GM18909 (cell line): ENCODE measurements at regions not wholly inside any gene's neighbourhood (a gene's known extent, or its start where the extent isn't known, plus 50 kb on each side); places are given as distances from the start of the nearest gene placed in this dataset.
"Not testable (repeated sequence)": the region's sequence is repeated elsewhere in the genome, so short reads cannot be mapped to it uniquely, and the experiment has no call there.

ENCODE experiments used
- ATAC-seq: cut with Tn5 transposase; IDR thresholded peaks from one replicate; pipeline ENCODE4 v1.9.1; 2021; ENCODE audit warnings: mild to moderate bottlenecking; ENCODE audit not compliant: unreplicated experiment, poor library complexity

DNA sequence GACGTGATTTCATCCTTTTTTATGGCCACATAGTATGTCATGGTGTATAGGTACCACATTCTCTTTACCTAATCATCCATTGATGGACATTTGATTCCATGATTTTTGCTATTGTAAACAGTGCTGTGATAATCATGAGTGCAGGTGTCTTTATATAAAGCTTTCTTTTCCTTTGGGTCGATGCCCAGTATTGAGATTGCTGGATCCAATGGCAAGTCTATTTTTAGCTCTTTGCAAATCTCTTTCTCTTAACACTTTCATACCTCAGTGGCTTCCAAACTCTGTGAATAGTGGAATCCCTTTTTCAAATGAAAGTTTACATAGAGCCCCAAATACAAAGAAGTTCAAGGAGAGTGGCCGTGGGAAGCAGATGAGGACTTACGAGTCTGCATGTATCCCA, 105.8 kb upstream of the SPTLC3 start:
- ATAC-seq, result no peak

DNA sequence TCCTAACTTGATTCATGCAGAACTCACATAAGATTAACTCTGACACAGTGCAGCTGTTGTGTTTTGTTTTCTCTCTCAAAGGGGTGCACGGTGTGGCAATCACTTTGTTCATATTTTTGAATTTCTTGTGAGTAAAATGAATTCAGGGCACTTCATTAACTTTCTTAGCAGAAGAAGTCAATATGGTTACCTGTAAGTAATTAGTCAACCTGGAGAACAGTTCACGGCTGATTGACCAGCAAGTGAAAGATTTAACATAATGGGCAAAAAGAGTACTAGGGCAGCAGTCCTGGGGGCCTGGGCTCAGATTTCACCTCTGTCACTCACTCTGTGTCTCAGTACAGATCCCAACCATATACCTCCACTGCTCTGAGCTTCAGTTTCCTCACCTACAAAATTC, 102.4 kb upstream of the SPTLC3 start:
- ATAC-seq, result no peak

DNA sequence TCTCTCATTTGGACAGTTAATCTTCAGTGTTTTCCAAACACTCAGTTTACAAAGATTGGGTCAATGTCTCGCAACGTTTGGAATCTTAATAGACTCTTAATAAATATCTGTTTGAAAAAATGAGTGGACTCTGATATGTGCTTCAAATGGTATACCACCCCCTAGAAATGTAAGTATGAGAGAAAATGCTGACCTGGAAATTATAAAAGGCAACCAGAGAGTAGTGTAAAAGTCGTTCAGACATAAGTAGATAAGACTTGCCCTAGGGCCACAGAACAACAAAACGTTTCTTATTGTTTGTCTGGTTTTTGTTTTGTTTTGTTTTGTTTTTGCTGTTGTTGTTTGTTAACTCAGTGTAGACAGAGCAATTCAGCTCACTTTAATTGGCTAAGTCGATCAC, 97.4 kb upstream of the SPTLC3 start:
- ATAC-seq, result no peak

DNA sequence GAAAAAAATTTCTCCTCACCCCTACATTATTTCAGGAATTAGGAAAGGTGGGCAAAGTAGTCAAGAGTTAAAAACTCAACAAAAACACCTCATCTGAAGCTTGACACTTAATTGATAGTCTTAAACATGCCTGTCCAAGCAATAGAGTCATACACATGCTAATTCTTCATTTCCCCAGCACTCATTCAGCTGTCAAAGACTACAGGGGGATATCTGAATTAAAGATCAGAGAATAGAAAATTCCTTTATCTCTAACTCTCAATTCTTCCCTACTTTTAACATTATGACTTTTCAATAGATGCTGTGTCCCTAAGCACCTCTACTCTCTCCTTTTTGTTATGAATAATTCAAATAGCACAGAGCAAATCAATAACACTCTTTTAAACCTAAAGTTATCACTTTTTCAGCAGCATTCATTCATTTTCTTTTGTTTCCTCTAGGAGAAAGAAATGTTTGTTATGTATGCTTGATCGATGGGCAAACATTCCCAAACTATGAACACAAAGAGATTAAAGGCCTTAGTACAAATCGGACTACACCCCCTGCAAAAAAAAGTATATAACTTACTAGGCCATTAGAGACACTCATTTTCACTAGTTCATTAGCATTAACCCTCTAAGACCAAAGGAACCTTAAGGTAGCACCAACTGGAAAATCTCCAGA, 94.9 kb upstream of the SPTLC3 start:
- no peak for ATAC-seq

DNA sequence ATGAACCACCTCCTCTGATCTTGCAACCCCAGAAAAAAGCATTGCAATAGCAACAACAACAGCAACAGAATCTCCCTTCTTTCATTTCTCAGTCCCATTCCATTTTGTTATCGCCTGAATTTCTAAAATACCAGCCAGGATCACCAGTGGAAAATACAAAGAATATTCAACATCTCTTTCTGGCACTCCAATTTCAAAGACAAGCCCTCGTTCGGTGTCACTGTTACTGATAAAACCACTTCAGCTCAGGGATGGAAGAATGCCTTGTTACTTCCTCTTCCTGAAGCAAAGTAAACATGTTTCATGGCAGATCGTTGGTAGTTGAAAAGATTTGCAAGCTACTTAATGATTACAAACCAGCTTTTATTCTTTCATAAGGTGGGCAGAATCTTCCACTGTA, 94.0 kb upstream of the SPTLC3 start:
- no peak for ATAC-seq

DNA sequence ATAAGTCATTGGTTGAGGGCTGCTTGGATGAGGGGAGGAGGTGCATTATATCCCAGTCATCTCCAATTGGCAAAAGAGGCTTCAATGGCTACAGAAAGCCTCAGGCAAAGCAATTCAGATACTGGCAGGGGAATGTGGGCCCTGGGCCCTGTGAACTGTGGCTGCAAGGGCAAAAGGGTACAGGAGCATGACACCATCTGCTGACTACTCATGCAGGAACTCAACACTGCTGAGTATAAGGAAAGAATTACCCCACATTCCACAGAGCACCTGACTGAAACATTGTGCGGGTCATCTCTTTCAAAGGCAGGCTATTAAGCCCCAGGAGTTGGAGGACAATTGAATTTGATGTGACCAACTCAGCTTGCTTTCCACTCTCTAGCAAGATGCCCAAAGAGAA, 92.1 kb upstream of the SPTLC3 start:
- no peak for ATAC-seq

DNA sequence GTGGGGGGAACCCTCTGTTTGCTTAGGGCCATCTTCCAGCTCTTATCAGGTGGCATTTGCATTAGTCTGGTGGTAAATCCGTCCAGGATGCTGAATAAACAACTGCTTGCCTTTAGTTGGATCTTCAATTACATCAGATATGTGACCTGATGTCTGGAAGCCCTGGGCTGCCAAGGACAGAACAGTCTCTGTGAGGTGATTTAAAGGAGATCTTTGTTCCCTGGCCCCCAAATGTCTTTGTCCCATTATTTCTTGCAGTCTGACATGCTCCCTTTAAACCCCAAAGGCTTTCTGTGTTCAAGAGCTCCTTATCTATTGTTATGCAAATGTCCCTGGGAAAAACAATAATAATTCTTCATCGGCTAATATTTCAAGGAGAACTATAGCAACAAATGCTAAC, 84.6 kb upstream of the SPTLC3 start:
- ATAC-seq, result no peak

DNA sequence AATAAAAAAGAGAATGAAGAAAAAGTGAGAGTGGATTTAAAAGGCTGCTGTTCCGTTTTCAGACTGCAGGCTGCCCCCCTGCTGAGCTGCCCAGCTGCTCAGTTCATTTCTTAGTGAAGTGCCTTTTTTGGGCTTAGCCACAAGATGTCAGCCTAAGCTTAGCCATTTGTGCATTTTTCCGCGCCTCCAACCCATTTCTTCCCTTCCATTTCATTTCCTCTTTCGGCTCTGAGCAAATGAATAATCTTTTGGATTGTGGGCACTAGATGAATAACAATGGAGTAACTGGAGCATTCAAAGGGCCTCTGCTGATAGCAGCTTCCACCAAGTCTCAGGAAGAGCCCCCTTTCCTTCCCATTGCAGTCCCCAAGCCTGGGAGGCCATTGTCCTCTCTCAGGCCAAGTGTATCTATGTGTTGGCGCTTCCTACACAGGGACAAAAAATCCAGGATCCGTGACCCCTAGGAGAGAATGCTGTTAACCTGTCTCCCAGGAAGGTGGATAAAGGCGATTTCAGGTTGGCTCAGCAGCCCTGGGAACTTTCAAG, 83.5 kb upstream of the SPTLC3 start:
- ATAC-seq, result peak; percentile 96

DNA sequence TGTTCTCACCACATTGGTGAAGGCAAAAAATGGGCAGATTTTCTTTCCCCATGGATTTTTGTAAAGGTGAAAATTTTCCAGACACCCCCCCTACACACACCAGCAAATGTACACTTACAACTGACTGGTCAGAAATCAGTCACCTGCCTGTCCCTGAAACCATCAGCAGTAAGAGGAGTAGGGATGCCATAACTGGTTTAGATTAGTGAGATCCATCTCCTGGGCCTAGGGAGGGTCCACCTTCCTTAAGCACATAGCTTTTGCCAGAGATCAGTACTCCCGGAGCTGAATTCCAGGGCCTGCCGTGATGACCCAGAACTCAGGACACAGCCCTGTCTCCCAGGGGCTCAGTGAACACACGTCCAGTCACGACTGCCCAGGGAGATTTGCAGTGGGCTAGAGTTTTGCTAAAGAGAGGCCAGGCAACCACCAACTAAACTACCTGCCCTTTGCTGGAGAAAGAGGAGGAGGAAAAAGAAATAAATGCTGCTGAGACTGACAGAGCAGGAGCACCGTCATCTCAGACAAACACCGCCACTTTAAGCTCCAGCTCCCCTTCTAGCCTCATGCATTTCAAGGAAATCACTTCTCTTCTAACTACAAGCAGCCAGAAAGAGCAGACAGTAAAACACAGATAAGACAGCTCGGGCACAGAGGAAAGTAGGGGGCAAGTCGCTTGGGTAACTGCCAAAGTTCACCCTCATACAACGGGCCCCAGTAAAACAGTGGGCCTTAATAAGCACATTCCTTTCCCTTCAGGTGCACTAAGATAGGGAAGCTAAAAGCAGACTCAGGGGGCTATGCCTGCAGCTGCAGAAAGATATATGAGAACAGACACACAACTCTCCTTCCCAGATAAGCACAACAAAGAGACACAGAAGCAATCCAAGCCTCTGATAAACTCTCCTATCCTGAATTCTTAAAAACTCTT, 82.6 kb upstream of the SPTLC3 start:
- no peak for ATAC-seq

DNA sequence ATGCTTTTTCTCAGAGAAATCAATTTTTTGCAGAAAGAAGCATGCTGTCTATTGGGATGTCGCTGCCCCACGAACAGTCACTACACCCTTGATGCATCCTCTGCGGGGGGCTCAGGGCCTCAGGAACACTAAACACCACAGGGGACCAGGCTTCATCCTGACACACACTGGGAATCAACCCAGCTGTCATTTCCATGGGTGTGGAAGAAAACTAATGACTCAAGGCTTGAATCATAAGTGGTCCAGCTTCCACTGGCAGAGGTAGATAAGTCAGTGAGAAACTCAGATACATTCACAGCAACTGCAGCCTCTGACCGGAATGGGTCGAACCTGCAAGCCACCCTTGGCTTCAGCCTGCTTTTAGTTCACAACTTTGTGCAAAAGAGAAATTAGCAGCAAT, 81.3 kb upstream of the SPTLC3 start:
- no peak for ATAC-seq

DNA sequence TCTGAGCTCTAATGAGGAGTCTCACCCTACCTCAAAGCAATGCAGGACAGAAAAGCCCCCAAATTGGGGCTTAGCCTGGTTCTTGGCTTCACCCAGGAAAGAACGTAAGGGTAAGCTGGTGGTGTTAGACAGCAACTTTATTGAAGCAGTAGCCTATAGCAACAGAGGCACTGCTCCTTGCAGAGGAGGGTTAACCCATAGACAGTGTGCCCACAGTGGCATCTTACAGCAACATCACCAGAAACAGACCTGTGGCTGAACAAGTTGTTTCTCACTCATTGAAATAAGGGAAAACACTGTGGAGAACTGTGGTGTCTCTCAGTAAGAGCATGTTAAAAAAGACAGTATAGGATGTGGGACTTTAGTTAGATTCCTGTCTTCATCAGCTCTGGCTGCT, 80.4 kb upstream of the SPTLC3 start:
- no peak for ATAC-seq

DNA sequence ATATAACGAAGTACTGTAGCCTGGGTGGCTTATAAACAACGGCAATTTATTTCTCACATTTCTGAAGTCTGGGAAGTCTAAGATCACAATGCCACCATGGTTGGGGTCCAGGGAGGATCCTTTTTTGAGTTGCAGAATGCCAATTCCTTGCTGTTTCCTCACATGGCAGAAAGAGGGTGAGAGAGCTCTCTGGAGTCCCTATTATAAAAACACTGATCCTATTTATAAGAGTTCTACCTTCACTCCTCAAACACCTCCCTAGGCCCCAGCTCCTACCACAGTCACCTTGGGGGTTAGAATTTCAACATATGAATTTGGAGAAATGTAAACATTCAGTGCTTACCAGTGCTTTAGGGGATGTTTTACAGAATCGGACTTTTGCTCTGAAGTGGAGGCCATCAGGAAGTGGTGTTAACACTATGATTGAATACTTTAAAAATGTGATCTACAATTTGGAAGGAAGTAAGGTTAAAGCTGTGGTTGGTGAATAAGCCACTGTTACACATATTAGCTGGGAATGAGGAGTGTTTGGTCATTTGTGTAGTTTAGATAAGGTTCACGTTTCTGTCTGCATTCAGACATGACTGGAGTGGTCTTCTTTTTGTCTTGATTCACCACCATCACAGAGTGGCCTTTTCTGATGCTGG, 79.9 kb upstream of the SPTLC3 start:
- no peak for ATAC-seq

DNA sequence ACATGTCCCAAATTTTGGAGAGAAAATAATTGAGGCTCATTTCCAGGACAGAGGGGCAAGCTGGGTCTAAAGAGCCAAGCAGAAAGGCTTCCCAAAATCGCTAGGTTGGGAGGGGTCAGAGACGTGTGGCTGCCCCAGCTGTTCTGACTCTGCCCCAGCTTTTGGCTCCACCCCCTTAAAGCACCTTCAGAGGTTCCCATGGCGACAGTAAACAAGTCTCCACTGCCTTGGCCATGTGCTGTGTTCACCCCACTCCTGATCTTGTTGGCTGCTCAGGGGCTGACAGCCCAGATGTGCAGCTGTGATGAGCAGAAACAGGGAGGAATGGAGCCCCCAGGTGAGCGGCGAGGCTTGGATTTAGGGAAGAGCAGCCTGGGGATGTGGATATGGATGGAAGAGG, 72.8 kb upstream of the SPTLC3 start:
- ATAC-seq, result no peak

DNA sequence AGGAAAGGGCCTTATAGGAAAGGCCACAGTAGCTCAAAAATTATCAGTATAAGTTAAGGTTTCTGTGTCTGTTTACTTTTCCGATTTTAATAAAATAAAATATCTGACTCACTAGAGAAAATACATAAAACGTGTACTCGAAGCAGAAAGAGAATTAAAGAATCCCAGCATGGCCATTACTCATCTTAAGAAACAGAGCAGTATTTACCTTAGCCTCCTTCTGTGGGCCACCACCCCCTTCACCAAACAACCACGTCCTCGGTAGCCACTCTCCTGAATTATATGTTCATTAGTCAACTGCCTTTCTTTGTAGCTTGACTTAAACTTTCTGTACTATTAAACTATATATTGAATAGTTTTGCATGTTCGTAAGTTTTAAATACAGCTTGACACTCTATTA, 72.2 kb upstream of the SPTLC3 start:
- ATAC-seq, result no peak

DNA sequence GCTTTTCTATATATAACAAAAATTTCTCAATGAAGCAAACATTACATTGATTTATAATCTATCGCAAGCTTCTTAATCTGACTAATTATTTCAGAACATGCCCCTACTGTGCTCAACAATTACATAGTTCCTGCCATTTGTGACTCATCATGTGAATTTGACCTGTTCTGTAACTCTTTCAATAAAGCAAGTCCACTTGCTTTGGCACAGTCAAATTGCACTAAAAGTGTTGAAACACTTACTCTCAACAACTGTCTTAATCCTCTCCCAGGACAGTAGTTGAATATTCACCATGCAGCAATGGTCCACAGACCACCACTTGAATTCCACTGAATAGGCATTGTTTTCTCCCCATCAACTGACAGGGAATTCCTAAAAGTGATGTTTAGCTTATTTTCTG, 67.7 kb upstream of the SPTLC3 start:
- ATAC-seq, result no peak

DNA sequence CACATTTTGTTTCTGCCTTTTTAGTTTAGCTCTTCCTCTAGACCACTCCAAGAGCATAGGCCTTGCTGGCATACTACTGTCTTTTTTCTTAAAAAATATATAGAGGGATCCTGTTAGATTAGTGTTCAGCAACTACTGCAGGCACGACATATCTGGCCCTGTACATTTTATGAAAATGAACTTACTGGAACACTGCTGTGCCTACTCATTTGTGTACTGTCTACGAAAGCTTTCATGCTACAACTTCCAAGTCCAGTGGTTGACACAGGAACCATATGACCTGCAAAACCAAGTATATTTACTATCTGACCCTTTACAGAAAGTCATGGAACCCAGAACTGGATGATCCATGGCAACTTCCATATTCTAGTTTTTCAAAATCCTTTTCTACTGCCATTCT, 66.6 kb upstream of the SPTLC3 start:
- ATAC-seq, result peak; percentile 77

DNA sequence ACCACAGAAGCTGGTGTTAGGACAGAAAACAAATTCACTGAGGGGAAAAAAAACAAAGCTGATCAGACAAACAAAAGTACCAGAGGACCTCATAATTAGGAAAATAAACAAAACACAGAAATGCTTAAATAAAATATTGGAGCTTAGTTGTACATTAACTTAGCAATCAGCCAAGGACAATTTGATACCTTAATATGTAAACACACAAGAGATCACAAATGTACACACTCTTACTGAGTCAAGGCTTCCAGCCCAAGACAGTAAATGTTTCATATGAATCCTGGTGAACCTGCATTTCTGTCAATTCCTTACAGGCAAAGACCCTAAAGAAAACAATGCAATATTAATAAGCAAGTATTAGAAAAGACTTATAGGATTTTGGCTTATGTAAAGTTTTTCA, 62.0 kb upstream of the SPTLC3 start:
- no peak for ATAC-seq

DNA sequence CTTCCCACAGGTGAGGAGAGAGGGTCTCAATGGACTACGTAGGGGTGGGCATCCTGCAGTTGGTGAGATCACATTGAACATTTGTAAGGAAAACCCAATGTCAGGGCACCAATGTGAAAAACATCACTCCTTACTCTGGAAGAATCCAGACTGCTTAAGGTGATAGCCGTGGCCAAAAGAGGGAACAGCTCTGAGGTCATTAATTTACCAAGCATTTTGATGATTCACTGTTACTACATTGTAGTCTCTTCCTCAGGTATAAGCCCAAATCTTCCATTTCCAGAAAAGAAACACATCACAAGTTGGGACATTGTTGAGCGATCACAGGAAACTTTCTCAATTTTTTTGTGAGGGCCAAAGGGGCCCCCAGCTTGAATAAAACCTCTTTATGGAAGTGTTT, 61.1 kb upstream of the SPTLC3 start:
- ATAC-seq, result no peak

DNA sequence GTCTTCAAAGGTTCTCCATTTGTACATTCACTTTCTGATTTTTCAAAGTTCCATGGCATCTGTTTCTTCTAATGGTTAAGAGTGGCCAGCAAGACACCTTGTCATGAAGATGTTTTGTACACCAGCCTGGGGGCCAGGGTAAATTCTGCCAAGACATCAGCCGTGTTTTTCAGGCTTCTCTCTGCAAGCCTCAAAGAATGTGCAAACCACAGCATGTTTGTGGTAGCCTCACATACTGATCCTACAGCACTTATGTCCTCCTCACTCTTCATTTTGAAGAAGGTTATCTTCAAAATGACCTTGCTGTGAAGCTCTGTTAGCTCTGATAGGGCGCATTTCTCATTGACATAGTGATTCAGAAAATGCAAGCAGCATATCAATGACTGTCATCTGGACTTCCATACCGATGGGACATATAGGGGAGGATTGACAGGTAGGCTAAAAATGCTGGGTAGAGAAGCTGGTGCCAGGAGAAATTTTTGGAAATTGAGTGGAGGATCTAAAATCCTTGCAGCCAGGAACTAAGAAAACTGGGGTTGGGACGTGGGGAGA, 59.3 kb upstream of the SPTLC3 start:
- no peak for ATAC-seq

DNA sequence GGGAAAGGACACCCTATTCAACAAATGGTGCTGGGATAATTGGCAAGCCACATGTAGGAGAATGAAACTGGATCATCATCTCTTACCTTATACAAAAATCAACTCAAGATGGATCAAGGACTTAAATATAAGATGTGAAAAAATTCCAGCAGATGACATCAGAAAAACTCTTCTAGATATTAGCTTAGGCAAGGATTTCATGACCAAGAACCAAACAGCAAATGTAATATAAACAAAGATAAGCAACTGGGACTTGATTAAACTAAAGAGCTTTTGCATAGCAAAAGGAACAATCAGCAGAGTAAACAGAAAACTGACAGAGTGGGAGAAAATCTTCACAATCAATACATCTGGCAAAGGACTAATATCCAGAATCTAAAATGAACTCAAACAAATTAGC, 54.5 kb upstream of the SPTLC3 start:
- ATAC-seq, result not testable (repeated sequence)

DNA sequence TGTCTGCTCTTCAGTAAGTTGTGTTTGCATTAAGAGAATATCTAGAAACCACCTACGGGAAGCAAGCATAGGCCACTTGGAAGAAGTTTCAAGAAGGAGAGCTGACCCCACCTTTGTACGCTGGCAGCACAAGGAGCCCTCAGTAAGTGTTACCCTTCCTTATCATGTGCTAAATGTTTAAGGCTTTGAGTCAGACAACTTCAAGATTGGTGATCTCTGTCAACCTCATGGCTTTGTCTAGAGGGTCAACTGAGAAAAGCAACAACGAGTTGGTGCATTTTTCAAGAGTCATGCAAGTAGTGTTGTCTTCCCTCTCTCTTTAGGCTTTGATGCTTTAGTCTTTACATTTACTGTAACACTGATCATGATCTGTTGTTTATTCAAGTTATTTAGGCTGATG, 53.2 kb upstream of the SPTLC3 start:
- ATAC-seq, result no peak
